Panc1 (cell line): ENCODE measurements at regions not wholly inside any gene's neighbourhood (a gene's known extent, or its start where the extent isn't known, plus 50 kb on each side); places are given as distances from the start of the nearest gene placed in this dataset.

ENCODE experiments used
- ATAC-seq: fragments of 200-7000 bp; cut with Tn5 transposase; 2 replicates; pipeline ENCODE4 v1.9.1; 2020; ENCODE audit warnings: mild to moderate bottlenecking, moderate library complexity
- BruUV-seq: library from RNA; stranded (reverse); fragments of 400-500 nt; replicated peaks from 2 replicates; lab custom pipeline; 2021; lab: Mats Ljungman, UMichigan
- CTCF ChIA-PET: fragments of 300-600 bp; sonication (Branson Sonifier 250); formaldehyde crosslinking; loops from one replicate; lab custom pipeline; 2022; ENCODE audit warnings: antibody characterized with exemption; lab: Charles Lee
- POLR2A ChIA-PET: fragments of 300-600 bp; sonication (Branson Sonifier 250); formaldehyde crosslinking; loops from one replicate; lab custom pipeline; 2022; ENCODE audit warnings: antibody characterized with exemption; lab: Charles Lee
- DNase-seq: peaks from one replicate; pipeline ENCODE4 v3.0.0-alpha.2; 2010; ENCODE audit warnings: low read depth, low spot score
- H3K27ac ChIP-seq: 2 replicates; pipeline ENCODE4 v1.5.1; 2011; ENCODE audit warnings: mild to moderate bottlenecking, low read length, inconsistent platforms
- H3K27me3 ChIP-seq: fragments of 200-500 bp; sonication (Bioruptor generic); 2 replicates; pipeline ENCODE4 v1.6.0; 2014; ENCODE audit warnings: low read length, inconsistent platforms; ENCODE audit not compliant: control insufficient read depth, insufficient read depth
- H3K36me3 ChIP-seq: fragments of 200-500 bp; sonication (Bioruptor generic); 2 replicates; pipeline ENCODE4 v1.5.1; 2014; ENCODE audit warnings: inconsistent platforms, mild to moderate bottlenecking, low read length, moderate library complexity; ENCODE audit not compliant: control insufficient read depth, insufficient read depth
- H3K4me1 ChIP-seq: 2 replicates; pipeline ENCODE4 v1.5.1; 2011; ENCODE audit warnings: inconsistent platforms, mild to moderate bottlenecking, low read length, moderate library complexity; ENCODE audit not compliant: control insufficient read depth, insufficient read depth
- H3K4me3 ChIP-seq, 2 experiments: 2 replicates each; pipeline ENCODE4 v1.5.1; 2011 to 2012; ENCODE audit warnings: low read depth in 2 of 2, low read length in 2 of 2, mild to moderate bottlenecking in 2 of 2, inconsistent platforms in 1 of 2, moderate library complexity in 1 of 2
- H3K9me3 ChIP-seq: fragments of 200-500 bp; sonication (Bioruptor generic); 2 replicates; pipeline ENCODE4 v1.5.1; 2014; ENCODE audit warnings: low read depth, mild to moderate bottlenecking, inconsistent platforms, low read length, moderate library complexity; ENCODE audit not compliant: control insufficient read depth, insufficient read depth
- POLR2AphosphoS5 ChIP-seq: IDR thresholded peaks from 2 replicates; pipeline ENCODE4 v1.6.1; 2012; ENCODE audit warnings: mild to moderate bottlenecking, low read depth, low read length, moderate library complexity
- REST ChIP-seq, 2 experiments: IDR thresholded peaks; 2 replicates each; pipeline ENCODE4 v1.6.1; 2011 to 2012; ENCODE audit warnings: low read depth in 2 of 2, control low read depth in 1 of 2, low read length in 1 of 2, mild to moderate bottlenecking in 1 of 2, moderate library complexity in 1 of 2; ENCODE audit not compliant: insufficient read depth in 1 of 2
- SIN3A ChIP-seq: IDR thresholded peaks from 2 replicates; pipeline ENCODE4 v1.6.1; 2012; ENCODE audit warnings: low read depth, mild to moderate bottlenecking, low read length, moderate library complexity, borderline replicate concordance; ENCODE audit not compliant: insufficient read depth
- TCF7L2 ChIP-seq: IDR thresholded peaks from 2 replicates; pipeline ENCODE4 v1.6.1; 2011; ENCODE audit warnings: mild to moderate bottlenecking, low read depth, low read length, inconsistent platforms
- in situ Hi-C: cut with HindIII; loops from 2 replicates; pipeline ENCODE4 v1.10.0; 2016; ENCODE audit warnings: low sequenced_read_pairs, low pct_unique_long_range_greater_than_20kb
- intact Hi-C: fragments of 100-400 bp; cut with micrococcal nuclease; formaldehyde crosslinking; loops from one replicate; pipeline ENCODE4 v1.10.0; 2022; ENCODE audit not compliant: unreplicated experiment
- TF ChIP-seq, protein P1 (sequence below): fragments of 450-650 bp; IDR thresholded peaks from 2 replicates; pipeline ENCODE4 v1.5.1; 2017; ENCODE audit warnings: mild to moderate bottlenecking

DNA sequence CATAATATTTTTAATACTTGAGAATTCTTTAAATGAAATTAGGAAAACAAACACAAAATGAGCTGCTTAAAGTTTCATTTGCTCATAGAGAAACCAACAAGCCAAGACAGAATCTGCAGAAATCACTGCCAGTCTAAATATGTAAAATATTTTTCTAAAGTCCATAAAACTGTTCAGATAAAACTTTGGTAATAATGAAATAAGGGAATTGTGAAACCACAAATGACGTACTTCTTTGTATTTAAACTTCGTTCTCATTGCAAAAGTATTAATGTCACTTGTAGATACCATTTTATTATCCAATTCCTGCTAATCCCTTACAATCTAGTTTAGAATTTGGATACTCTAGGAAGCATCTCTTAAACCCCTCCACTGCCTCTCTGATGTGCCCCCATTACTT lies 234.5 kb upstream of the NEGR1 start:
- TF ChIP-seq REST (IDR thresholded peaks at IDR 0.05; ENCODE audit: insufficient read depth in 1 of 2, low read depth in 2 of 2, low read length in 1 of 2) = no peak
- TF ChIP-seq SIN3A = no peak
- no peak for TF ChIP-seq POLR2AphosphoS5
- no peak for TF ChIP-seq TCF7L2
- TF ChIP-seq, protein P1, sequence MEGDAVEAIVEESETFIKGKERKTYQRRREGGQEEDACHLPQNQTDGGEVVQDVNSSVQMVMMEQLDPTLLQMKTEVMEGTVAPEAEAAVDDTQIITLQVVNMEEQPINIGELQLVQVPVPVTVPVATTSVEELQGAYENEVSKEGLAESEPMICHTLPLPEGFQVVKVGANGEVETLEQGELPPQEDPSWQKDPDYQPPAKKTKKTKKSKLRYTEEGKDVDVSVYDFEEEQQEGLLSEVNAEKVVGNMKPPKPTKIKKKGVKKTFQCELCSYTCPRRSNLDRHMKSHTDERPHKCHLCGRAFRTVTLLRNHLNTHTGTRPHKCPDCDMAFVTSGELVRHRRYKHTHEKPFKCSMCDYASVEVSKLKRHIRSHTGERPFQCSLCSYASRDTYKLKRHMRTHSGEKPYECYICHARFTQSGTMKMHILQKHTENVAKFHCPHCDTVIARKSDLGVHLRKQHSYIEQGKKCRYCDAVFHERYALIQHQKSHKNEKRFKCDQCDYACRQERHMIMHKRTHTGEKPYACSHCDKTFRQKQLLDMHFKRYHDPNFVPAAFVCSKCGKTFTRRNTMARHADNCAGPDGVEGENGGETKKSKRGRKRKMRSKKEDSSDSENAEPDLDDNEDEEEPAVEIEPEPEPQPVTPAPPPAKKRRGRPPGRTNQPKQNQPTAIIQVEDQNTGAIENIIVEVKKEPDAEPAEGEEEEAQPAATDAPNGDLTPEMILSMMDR = no peak
- Histone ChIP-seq H3K4me1 (no peaks in the 10 kb centered on the region), H3K27ac (no peak overlapping the region), H3K27me3 (no peaks in the 10 kb centered on the region), H3K4me3 (no peak overlapping the region), H3K9me3 (no peaks in the 10 kb centered on the region), H3K36me3 (no peaks in the 10 kb centered on the region)
- intact Hi-C loops = no loop called here
- ChIA-PET CTCF (no interaction called here), POLR2A (no interaction called here)
- BruUV-seq = no TSS peak
- ATAC-seq (no peak), DNase-seq (no peak)
- in situ Hi-C loops = no loop called here

GRCh38 chr1:72516264-72516663 lies 233.9 kb upstream of the NEGR1 start:
- Histone ChIP-seq H3K27me3 (no peaks in the 10 kb centered on the region), H3K27ac (no peak overlapping the region), H3K9me3 (no peaks in the 10 kb centered on the region), H3K4me3 (no peak overlapping the region), H3K4me1 (no peaks in the 10 kb centered on the region), H3K36me3 (no peaks in the 10 kb centered on the region)
- ChIA-PET CTCF (no interaction called here), POLR2A (no interaction called here)
- ATAC-seq (no peak), DNase-seq (no peak)
- intact Hi-C loops (no loop called here), in situ Hi-C loops (no loop called here)
- TF ChIP-seq TCF7L2 (no peak), POLR2AphosphoS5 (no peak), SIN3A (no peak), REST (IDR thresholded peaks at IDR 0.05; ENCODE audit: insufficient read depth in 1 of 2, low read depth in 2 of 2, low read length in 1 of 2) (no peak)
- TF ChIP-seq, protein P1 = no peak
- no TSS peak for BruUV-seq
